WTC11 (cell line): ENCODE measurements at regions not wholly inside any gene's neighbourhood (a gene's known extent, or its start where the extent isn't known, plus 50 kb on each side); places are given as distances from the start of the nearest gene placed in this dataset.

Experiments used
- CTCF ChIP-seq: fragments of 200-600 bp; IDR thresholded peaks from 2 replicates; pipeline ENCODE4 v1.8.0; 2022; ENCODE audit warnings: antibody characterized with exemption
- E2F1 ChIP-seq: sonication (generic); formaldehyde crosslinking; IDR thresholded peaks from 2 replicates; pipeline ENCODE4 v1.8.0; 2022; ENCODE audit warnings: mild to moderate bottlenecking, missing genetic modification reagents
- E2F5 ChIP-seq: sonication (generic); formaldehyde crosslinking; IDR thresholded peaks from 2 replicates; pipeline ENCODE4 v1.8.1; 2022; ENCODE audit warnings: mild to moderate bottlenecking, moderate library complexity, missing genetic modification reagents
- MAX ChIP-seq: sonication (generic); formaldehyde crosslinking; IDR thresholded peaks from 2 replicates; pipeline ENCODE4 v1.8.0; 2022; ENCODE audit warnings: mild to moderate bottlenecking, missing genetic modification reagents
- MLX ChIP-seq: sonication (generic); formaldehyde crosslinking; IDR thresholded peaks from 2 replicates; pipeline ENCODE4 v1.8.1; 2023; ENCODE audit warnings: mild to moderate bottlenecking, missing genetic modification reagents, moderate library complexity
- NFYB ChIP-seq: sonication (generic); formaldehyde crosslinking; conservative IDR thresholded peaks from 2 replicates; pipeline ENCODE4 v1.8.0; 2022; ENCODE audit warnings: low read depth, missing genetic modification reagents
- PRDM15 ChIP-seq: sonication (generic); formaldehyde crosslinking; IDR thresholded peaks from 2 replicates; pipeline ENCODE4 v1.8.0; 2022; ENCODE audit warnings: missing genetic modification reagents
- USF1 ChIP-seq: sonication (generic); formaldehyde crosslinking; IDR thresholded peaks from 2 replicates; pipeline ENCODE4 v1.8.0; 2022; ENCODE audit warnings: mild to moderate bottlenecking, missing genetic modification reagents
- ZNF281 ChIP-seq: sonication (generic); formaldehyde crosslinking; IDR thresholded peaks from 2 replicates; pipeline ENCODE4 v1.8.0; 2023; ENCODE audit warnings: mild to moderate bottlenecking, missing genetic modification reagents
- ZNF532 ChIP-seq: fragments of 250-450 bp; sonication (Bioruptor Pico); IDR thresholded peaks from 2 replicates; pipeline ENCODE4 v1.9.0; 2021; ENCODE audit warnings: mild to moderate bottlenecking, borderline replicate concordance

- TF ChIP-seq ZNF532 (CRISPR knock-in tag) (no peak), CTCF (no peak), E2F1 (CRISPR knock-in tag) (no peak), MLX (CRISPR knock-in tag) (no peak), NFYB (CRISPR knock-in tag) (no peak), ZNF281 (CRISPR knock-in tag) (no peak), MAX (CRISPR knock-in tag) (no peak), PRDM15 (no peak), USF1 (CRISPR knock-in tag) (no peak), E2F5 (CRISPR knock-in tag) (no peak)
These were observed 285.2 kb downstream of the PTPRC start for GRCh38 chr1:198923993-198924392.
